ENCODE measurements at regions not wholly inside any gene's neighbourhood (a gene's known extent, or its start where the extent isn't known, plus 50 kb on each side); places are given as distances from the start of the nearest gene placed in this dataset.
"Not testable (repeated sequence)": the region's sequence is repeated elsewhere in the genome, so short reads cannot be mapped to it uniquely, and the experiment has no call there.

GRCh38 chr9:80763536-80763935 is 925.8 kb downstream of the TLE1 start:
- TF ChIP-seq EZH2phosphoT487 (IDR thresholded peaks at IDR 0.05; ENCODE audit: low read depth, severe bottlenecking, unreplicated experiment) (no peak), EZH2 (IDR thresholded peaks at IDR 0.05; ENCODE audit: borderline replicate concordance) (no peak)
- TF ChIP-seq, protein P1, sequence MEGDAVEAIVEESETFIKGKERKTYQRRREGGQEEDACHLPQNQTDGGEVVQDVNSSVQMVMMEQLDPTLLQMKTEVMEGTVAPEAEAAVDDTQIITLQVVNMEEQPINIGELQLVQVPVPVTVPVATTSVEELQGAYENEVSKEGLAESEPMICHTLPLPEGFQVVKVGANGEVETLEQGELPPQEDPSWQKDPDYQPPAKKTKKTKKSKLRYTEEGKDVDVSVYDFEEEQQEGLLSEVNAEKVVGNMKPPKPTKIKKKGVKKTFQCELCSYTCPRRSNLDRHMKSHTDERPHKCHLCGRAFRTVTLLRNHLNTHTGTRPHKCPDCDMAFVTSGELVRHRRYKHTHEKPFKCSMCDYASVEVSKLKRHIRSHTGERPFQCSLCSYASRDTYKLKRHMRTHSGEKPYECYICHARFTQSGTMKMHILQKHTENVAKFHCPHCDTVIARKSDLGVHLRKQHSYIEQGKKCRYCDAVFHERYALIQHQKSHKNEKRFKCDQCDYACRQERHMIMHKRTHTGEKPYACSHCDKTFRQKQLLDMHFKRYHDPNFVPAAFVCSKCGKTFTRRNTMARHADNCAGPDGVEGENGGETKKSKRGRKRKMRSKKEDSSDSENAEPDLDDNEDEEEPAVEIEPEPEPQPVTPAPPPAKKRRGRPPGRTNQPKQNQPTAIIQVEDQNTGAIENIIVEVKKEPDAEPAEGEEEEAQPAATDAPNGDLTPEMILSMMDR (IDR thresholded peaks at IDR 0.05; ENCODE audit: poor library complexity): no peak
- no peaks in the 10 kb centered on the region for H3K4me1 ChIP-seq (ENCODE audit: insufficient read depth)
- no peak for DNase-seq (ENCODE audit: low spot score)
- H3K9me2 ChIP-seq (replicated peaks; ENCODE audit: insufficient read depth): no peaks in the 10 kb centered on the region
- H3K36me3 ChIP-seq (replicated peaks; ENCODE audit: insufficient read depth, low read depth): no peaks in the 10 kb centered on the region
- WGBS (ENCODE audit: low lambda C conversion rate, missing lambda C conversion rate): 80% methylated on average over 4 of the region's 4 CpGs
- H4K20me1 ChIP-seq (ENCODE audit: insufficient read depth, poor library complexity, severe bottlenecking): no peaks in the 10 kb centered on the region
- H3K27ac ChIP-seq: no peak overlapping the region
- H3K4me2 ChIP-seq: no peak overlapping the region
- H3K79me2 ChIP-seq: no peaks in the 10 kb centered on the region
- no peak overlapping the region for H3K4me3 ChIP-seq
- no peaks in the 10 kb centered on the region for H3K27me3 ChIP-seq
- no peaks in the 10 kb centered on the region for H3K9me3 ChIP-seq (ENCODE audit: low read depth)
- H2AFZ ChIP-seq: no peak overlapping the region

DNA sequence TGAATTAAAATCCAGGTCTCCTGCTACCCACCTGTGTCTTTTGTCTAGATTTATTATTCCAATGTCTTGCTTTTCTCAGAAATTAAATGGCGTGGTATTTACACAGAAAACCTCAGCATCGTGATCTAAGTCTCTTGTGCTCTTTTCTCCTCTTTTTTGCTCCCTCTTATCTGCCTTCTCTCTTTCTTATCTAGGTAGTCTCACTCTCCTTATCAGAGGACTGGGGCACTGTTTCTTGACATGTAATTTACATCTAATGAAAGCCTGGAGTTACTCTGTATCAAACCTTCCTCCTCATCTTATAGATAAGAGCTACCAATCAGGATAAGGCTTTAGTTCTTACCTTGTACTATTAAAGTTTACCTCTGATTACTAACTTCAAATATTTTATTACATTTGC is 933.8 kb downstream of the TLE1 start:
- H3K4me2 ChIP-seq: no peak overlapping the region
- TF ChIP-seq, protein P1 (IDR thresholded peaks at IDR 0.05; ENCODE audit: poor library complexity): no peak
- no peak for TF ChIP-seq EZH2 (IDR thresholded peaks at IDR 0.05; ENCODE audit: borderline replicate concordance)
- no peak for TF ChIP-seq EZH2phosphoT487 (IDR thresholded peaks at IDR 0.05; ENCODE audit: low read depth, severe bottlenecking, unreplicated experiment)
- whole genome bisulfite sequencing (ENCODE audit: low lambda C conversion rate, missing lambda C conversion rate): 24% methylated on average over 2 of the region's 2 CpGs
- H3K79me2 ChIP-seq: no peaks in the 10 kb centered on the region
- no peaks in the 10 kb centered on the region for H4K20me1 ChIP-seq (ENCODE audit: insufficient read depth, poor library complexity, severe bottlenecking)
- H3K4me1 ChIP-seq (ENCODE audit: insufficient read depth): no peaks in the 10 kb centered on the region
- H3K27ac ChIP-seq: no peak overlapping the region
- H3K36me3 ChIP-seq (replicated peaks; ENCODE audit: insufficient read depth, low read depth): no peaks in the 10 kb centered on the region
- no peak overlapping the region for H2AFZ ChIP-seq
- H3K9me3 ChIP-seq (ENCODE audit: low read depth): no peaks in the 10 kb centered on the region
- DNase-seq (ENCODE audit: low spot score): no peak
- no peak overlapping the region for H3K4me3 ChIP-seq
- H3K27me3 ChIP-seq: no peaks in the 10 kb centered on the region
- H3K9me2 ChIP-seq (replicated peaks; ENCODE audit: insufficient read depth): no peaks in the 10 kb centered on the region

DNA sequence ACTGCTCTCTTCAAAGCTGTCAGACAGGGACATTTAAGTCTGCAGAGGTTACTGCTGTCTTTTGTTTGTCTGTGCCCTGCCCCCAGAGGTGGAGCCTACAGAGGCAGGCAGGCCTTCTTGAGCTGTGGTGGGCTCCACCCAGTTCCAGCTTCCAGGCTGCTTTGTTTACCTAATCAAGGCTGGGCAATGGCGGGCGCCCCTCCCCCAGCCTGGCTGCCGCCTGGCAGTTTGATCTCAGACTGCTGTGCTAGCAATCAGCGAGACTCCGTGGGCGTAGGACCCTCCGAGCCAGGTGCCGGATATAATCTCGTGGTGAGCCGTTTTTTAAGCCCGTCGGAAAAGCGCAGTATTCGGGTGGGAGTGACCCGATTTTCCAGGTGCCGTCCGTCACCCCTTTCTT is 942.3 kb downstream of the TLE1 start:
- 79% methylated on average over 14 of the region's 17 CpGs for WGBS (ENCODE audit: low lambda C conversion rate, missing lambda C conversion rate)
- not testable (repeated sequence) for DNase-seq (ENCODE audit: low spot score); H3K4me1 ChIP-seq (ENCODE audit: insufficient read depth); H3K27ac ChIP-seq; H3K4me3 ChIP-seq; H4K20me1 ChIP-seq (ENCODE audit: insufficient read depth, poor library complexity, severe bottlenecking); H3K27me3 ChIP-seq; H2AFZ ChIP-seq; H3K9me3 ChIP-seq (ENCODE audit: low read depth); H3K36me3 ChIP-seq (replicated peaks; ENCODE audit: insufficient read depth, low read depth); H3K79me2 ChIP-seq; H3K9me2 ChIP-seq (replicated peaks; ENCODE audit: insufficient read depth); H3K4me2 ChIP-seq

- H3K9me3 ChIP-seq (ENCODE audit: low read depth): no peaks in the 10 kb centered on the region
- no peak overlapping the region for H2AFZ ChIP-seq
- WGBS (ENCODE audit: low lambda C conversion rate, missing lambda C conversion rate): 44% methylated on average over 2 of the region's 2 CpGs
- no peaks in the 10 kb centered on the region for H3K79me2 ChIP-seq
- H3K27ac ChIP-seq: no peak overlapping the region
- H4K20me1 ChIP-seq (ENCODE audit: insufficient read depth, poor library complexity, severe bottlenecking): no peaks in the 10 kb centered on the region
- H3K27me3 ChIP-seq: no peaks in the 10 kb centered on the region
- no peak overlapping the region for H3K4me2 ChIP-seq
- H3K36me3 ChIP-seq (replicated peaks; ENCODE audit: insufficient read depth, low read depth): no peaks in the 10 kb centered on the region
- TF ChIP-seq, protein P1 (IDR thresholded peaks at IDR 0.05; ENCODE audit: poor library complexity): no peak
- TF ChIP-seq EZH2phosphoT487 (IDR thresholded peaks at IDR 0.05; ENCODE audit: low read depth, severe bottlenecking, unreplicated experiment) (no peak), EZH2 (IDR thresholded peaks at IDR 0.05; ENCODE audit: borderline replicate concordance) (no peak)
- no peak overlapping the region for H3K4me3 ChIP-seq
- H3K9me2 ChIP-seq (replicated peaks; ENCODE audit: insufficient read depth): no peaks in the 10 kb centered on the region
- DNase-seq (ENCODE audit: low spot score): no peak
- no peaks in the 10 kb centered on the region for H3K4me1 ChIP-seq (ENCODE audit: insufficient read depth)
These were observed 956.8 kb downstream of the TLE1 start for GRCh38 chr9:80732506-80732905.

Data from hepatocyte (in vitro differentiated cells).